GM12878 (cell line): ENCODE measurements at regions not wholly inside any gene's neighbourhood (a gene's known extent, or its start where the extent isn't known, plus 50 kb on each side); places are given as distances from the start of the nearest gene placed in this dataset.

Experiments
- CBX5 ChIP-seq: sonication (generic); IDR thresholded peaks from 2 replicates; pipeline ENCODE4 v1.6.1; 2016; ENCODE audit warnings: low read depth, moderate library complexity, mild to moderate bottlenecking, inconsistent platforms
- CEBPB ChIP-seq, 2 experiments: fragments of 150-350 bp in 1 of 2; IDR thresholded peaks; 2 replicates each; pipeline ENCODE4 v1.6.1; 2012 to 2014; ENCODE audit warnings: low read depth in 2 of 2, low read length in 2 of 2, borderline replicate concordance in 1 of 2, inconsistent platforms in 1 of 2
- GABPA ChIP-seq: IDR thresholded peaks from 2 replicates; pipeline ENCODE4 v1.6.1; 2014; ENCODE audit warnings: antibody characterized with exemption, low read depth, mild to moderate bottlenecking, inconsistent platforms
- HDAC2 ChIP-seq: fragments of 200-600 bp; sonication (generic); IDR thresholded peaks from 2 replicates; pipeline ENCODE4 v1.6.1; 2017
- JUND ChIP-seq: IDR thresholded peaks from 2 replicates; pipeline ENCODE4 v1.6.1; 2012; ENCODE audit warnings: low read depth, mild to moderate bottlenecking, low read length, improper control_type of control experiment, moderate library complexity
- POLR2A ChIP-seq: IDR thresholded peaks from 2 replicates; pipeline ENCODE4 v1.6.1; 2011; ENCODE audit warnings: low read depth, mild to moderate bottlenecking, low read length
- POLR2AphosphoS5 ChIP-seq: IDR thresholded peaks from 2 replicates; pipeline ENCODE4 v1.6.1; 2011; ENCODE audit warnings: mild to moderate bottlenecking, low read length, inconsistent platforms
- RBBP5 ChIP-seq: fragments of 200-600 bp; sonication (generic); conservative IDR thresholded peaks from 2 replicates; pipeline ENCODE4 v1.6.1; 2016
- ZNF274 ChIP-seq: IDR thresholded peaks from one replicate; pipeline ENCODE4 v1.8.0; 2011; ENCODE audit not compliant: insufficient read length, insufficient read depth
- TF ChIP-seq, protein P1 (sequence below), 3 experiments: IDR thresholded peaks in 2 of 3; conservative IDR thresholded peaks in 1 of 3; 2 replicates each; pipeline ENCODE4 v1.5.1; 2011; ENCODE audit warnings: low read depth in 3 of 3, low read length in 3 of 3, mild to moderate bottlenecking in 3 of 3, control low read depth in 2 of 3, moderate library complexity in 2 of 3, inconsistent platforms in 1 of 3, mixed read lengths in 1 of 3; ENCODE audit not compliant: control insufficient read depth in 2 of 3, insufficient read depth in 1 of 3; ENCODE audit errors: extremely low read depth in 1 of 3

DNA sequence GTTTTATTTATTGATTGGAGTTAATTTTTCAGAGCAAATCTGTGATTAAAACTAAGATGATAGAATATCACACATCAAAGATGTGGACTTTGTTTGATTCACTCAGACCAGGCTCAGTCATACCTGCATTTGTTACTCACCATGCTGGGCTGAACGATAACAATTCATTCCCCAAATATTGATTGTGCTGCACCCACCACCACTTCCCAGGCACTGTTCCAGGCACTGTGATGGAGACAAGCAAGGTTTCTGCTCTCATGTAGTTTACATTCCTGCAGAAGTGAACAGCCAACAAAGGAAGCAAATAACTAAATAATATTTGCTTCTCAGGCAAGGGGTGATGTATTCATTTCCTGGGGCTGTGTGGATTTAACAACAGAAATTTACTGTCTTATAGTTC, 428.3 kb downstream of the DNAH5 start:
- no peak for TF ChIP-seq CBX5
- no peak for TF ChIP-seq POLR2A
- TF ChIP-seq, protein P1, sequence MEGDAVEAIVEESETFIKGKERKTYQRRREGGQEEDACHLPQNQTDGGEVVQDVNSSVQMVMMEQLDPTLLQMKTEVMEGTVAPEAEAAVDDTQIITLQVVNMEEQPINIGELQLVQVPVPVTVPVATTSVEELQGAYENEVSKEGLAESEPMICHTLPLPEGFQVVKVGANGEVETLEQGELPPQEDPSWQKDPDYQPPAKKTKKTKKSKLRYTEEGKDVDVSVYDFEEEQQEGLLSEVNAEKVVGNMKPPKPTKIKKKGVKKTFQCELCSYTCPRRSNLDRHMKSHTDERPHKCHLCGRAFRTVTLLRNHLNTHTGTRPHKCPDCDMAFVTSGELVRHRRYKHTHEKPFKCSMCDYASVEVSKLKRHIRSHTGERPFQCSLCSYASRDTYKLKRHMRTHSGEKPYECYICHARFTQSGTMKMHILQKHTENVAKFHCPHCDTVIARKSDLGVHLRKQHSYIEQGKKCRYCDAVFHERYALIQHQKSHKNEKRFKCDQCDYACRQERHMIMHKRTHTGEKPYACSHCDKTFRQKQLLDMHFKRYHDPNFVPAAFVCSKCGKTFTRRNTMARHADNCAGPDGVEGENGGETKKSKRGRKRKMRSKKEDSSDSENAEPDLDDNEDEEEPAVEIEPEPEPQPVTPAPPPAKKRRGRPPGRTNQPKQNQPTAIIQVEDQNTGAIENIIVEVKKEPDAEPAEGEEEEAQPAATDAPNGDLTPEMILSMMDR (IDR thresholded peaks at IDR 0.05 in 2 of 3, conservative IDR thresholded peaks at IDR 0.05 in 1 of 3; ENCODE audit: control insufficient read depth in 2 of 3, extremely low read depth in 1 of 3, insufficient read depth in 1 of 3, low read depth in 3 of 3, low read length in 3 of 3): no peak
- no peak for TF ChIP-seq RBBP5
- no peak for TF ChIP-seq POLR2AphosphoS5
- no peak for TF ChIP-seq JUND
- TF ChIP-seq ZNF274: no peak
- no peak for TF ChIP-seq HDAC2
- TF ChIP-seq CEBPB (IDR thresholded peaks at IDR 0.05; ENCODE audit: borderline replicate concordance in 1 of 2, low read depth in 2 of 2, low read length in 2 of 2): no peak
- no peak for TF ChIP-seq GABPA
